Fibroblast of mammary gland (primary cell): ENCODE measurements at regions not wholly inside any gene's neighbourhood (a gene's known extent, or its start where the extent isn't known, plus 50 kb on each side); places are given as distances from the start of the nearest gene placed in this dataset.
A peak's percentile ranks its signal among the peaks of the same experiment; 100 is the strongest.

Experiments
- DNase-seq: peaks from one replicate; pipeline ENCODE4 v3.0.0-alpha.2; 2010; ENCODE audit warnings: low read depth
- H3K4me3 ChIP-seq: 2 replicates; pipeline ENCODE4 v1.5.1; 2011; ENCODE audit warnings: low read depth, mild to moderate bottlenecking, low read length, moderate library complexity; ENCODE audit not compliant: control insufficient read depth
- CTCF ChIP-seq: conservative IDR thresholded peaks from 2 replicates; pipeline ENCODE4 v1.5.1; 2011; ENCODE audit warnings: low read depth, low read length, inconsistent platforms; ENCODE audit not compliant: control insufficient read depth, insufficient read depth

GRCh38 chr4:13180701-13181100, 303.4 kb downstream of the RAB28 start:
- DNase-seq = no peak
- TF ChIP-seq CTCF = no peak
- no peak overlapping the region for H3K4me3 ChIP-seq

GRCh38 chr4:13178621-13179020, 305.5 kb downstream of the RAB28 start:
- H3K4me3 ChIP-seq = no peak overlapping the region
- TF ChIP-seq CTCF = no peak
- DNase-seq = no peak

- TF ChIP-seq CTCF = no peak
- DNase-seq = no peak
Measured at GRCh38 chr4:13176741-13177142, 307.4 kb downstream of the RAB28 start.

GRCh38 chr4:13174926-13175325, 309.2 kb downstream of the RAB28 start:
- TF ChIP-seq CTCF = no peak
- H3K4me3 ChIP-seq = no peak overlapping the region
- no peak for DNase-seq

More at GRCh38 chr4:13176741-13177142, 307.4 kb downstream of the RAB28 start:
- H3K4me3 ChIP-seq = no peak overlapping the region

GRCh38 chr4:13174001-13174400, 310.1 kb downstream of the RAB28 start:
- peak; percentile 74 for DNase-seq
- no peak overlapping the region for H3K4me3 ChIP-seq
- TF ChIP-seq CTCF = no peak

GRCh38 chr4:13171292-13172057, 312.7 kb downstream of the RAB28 start:
- H3K4me3 ChIP-seq = no peak overlapping the region
- no peak for DNase-seq
- no peak for TF ChIP-seq CTCF
